Dendritic cell treated with granulocyte-macrophage colony-stimulating factor and Interleukin-4, amounts not matched to agents 40 ng/mL and 50 ng/mL, for 4 days (primary cell): ENCODE measurements at regions not wholly inside any gene's neighbourhood (a gene's known extent, or its start where the extent isn't known, plus 50 kb on each side); places are given as distances from the start of the nearest gene placed in this dataset.

ENCODE experiments used
- H3K27ac Mint-ChIP-seq: one replicate; pipeline ENCODE4 v1.8.0; 2022; ENCODE audit warnings: mild to moderate bottlenecking, mixed read lengths
- H3K27me3 Mint-ChIP-seq: one replicate; pipeline ENCODE4 v1.8.0; 2022; ENCODE audit warnings: mild to moderate bottlenecking, mixed read lengths
- H3K36me3 Mint-ChIP-seq: one replicate; pipeline ENCODE4 v1.8.0; 2022; ENCODE audit warnings: low read depth, mixed read lengths
- H3K4me1 Mint-ChIP-seq: one replicate; pipeline ENCODE4 v1.8.0; 2022; ENCODE audit warnings: low read depth, mixed read lengths
- H3K4me3 Mint-ChIP-seq: one replicate; pipeline ENCODE4 v1.8.0; 2022; ENCODE audit warnings: mild to moderate bottlenecking, moderate library complexity, mixed read lengths
- H3K9me3 Mint-ChIP-seq: one replicate; pipeline ENCODE4 v1.8.0; 2022; ENCODE audit warnings: mixed read lengths
- intact Hi-C: fragments of 100-400 bp; cut with micrococcal nuclease; formaldehyde crosslinking; loops from one replicate; pipeline ENCODE4 v1.15.0; 2022

GRCh38 chr7:114755856-114756255, 166.0 kb upstream of the MDFIC start:
- no peak overlapping the region for H3K4me3 Mint-ChIP-seq
- H3K27me3 Mint-ChIP-seq = no peaks in the 10 kb centered on the region
- H3K36me3 Mint-ChIP-seq = no peaks in the 10 kb centered on the region
- intact Hi-C loops = loop anchor here (1.0 kb wide), 1 partner anchor 83 kb away; no protein-coding TSS in a partner anchor
- no peaks in the 10 kb centered on the region for H3K4me1 Mint-ChIP-seq
- no peak overlapping the region for H3K27ac Mint-ChIP-seq
- H3K9me3 Mint-ChIP-seq = peaks cover 8% of the 10 kb centered on the region

- Mint-ChIP-seq H3K9me3 (peaks cover 8% of the 10 kb centered on the region), H3K4me3 (no peak overlapping the region), H3K27ac (no peak overlapping the region), H3K27me3 (no peaks in the 10 kb centered on the region), H3K4me1 (no peaks in the 10 kb centered on the region), H3K36me3 (no peaks in the 10 kb centered on the region)
- intact Hi-C loops = no loop called here
These were observed 163.2 kb upstream of the MDFIC start for GRCh38 chr7:114758661-114759227.

- Mint-ChIP-seq H3K9me3 (peaks cover 8% of the 10 kb centered on the region), H3K36me3 (no peaks in the 10 kb centered on the region), H3K4me3 (no peak overlapping the region), H3K4me1 (no peaks in the 10 kb centered on the region), H3K27ac (no peak overlapping the region), H3K27me3 (no peaks in the 10 kb centered on the region)
- intact Hi-C loops = no loop called here
These were observed 162.4 kb upstream of the MDFIC start for GRCh38 chr7:114759347-114760062.

GRCh38 chr7:114760477-114760876, 161.4 kb upstream of the MDFIC start:
- intact Hi-C loops = no loop called here
- H3K36me3 Mint-ChIP-seq = no peaks in the 10 kb centered on the region
- no peak overlapping the region for H3K4me3 Mint-ChIP-seq
- H3K27me3 Mint-ChIP-seq = no peaks in the 10 kb centered on the region
- H3K4me1 Mint-ChIP-seq = no peaks in the 10 kb centered on the region
- H3K27ac Mint-ChIP-seq = no peak overlapping the region
- peaks cover 8% of the 10 kb centered on the region for H3K9me3 Mint-ChIP-seq

- Mint-ChIP-seq H3K4me3 (no peak overlapping the region), H3K9me3 (peaks cover 8% of the 10 kb centered on the region), H3K27me3 (no peaks in the 10 kb centered on the region), H3K4me1 (no peaks in the 10 kb centered on the region), H3K36me3 (no peaks in the 10 kb centered on the region), H3K27ac (no peak overlapping the region)
- intact Hi-C loops = no loop called here
These were observed 159.9 kb upstream of the MDFIC start for GRCh38 chr7:114761973-114762372.

GRCh38 chr7:114765331-114766040, 156.4 kb upstream of the MDFIC start:
- Mint-ChIP-seq H3K4me3 (no peak overlapping the region), H3K9me3 (no peaks in the 10 kb centered on the region), H3K36me3 (no peaks in the 10 kb centered on the region), H3K27me3 (no peaks in the 10 kb centered on the region), H3K27ac (no peak overlapping the region), H3K4me1 (no peaks in the 10 kb centered on the region)
- intact Hi-C loops = no loop called here

GRCh38 chr7:114766041-114766356, 155.9 kb upstream of the MDFIC start:
- H3K27ac Mint-ChIP-seq = no peak overlapping the region
- H3K4me1 Mint-ChIP-seq = no peaks in the 10 kb centered on the region
- H3K36me3 Mint-ChIP-seq = no peaks in the 10 kb centered on the region
- intact Hi-C loops = no loop called here
- no peak overlapping the region for H3K4me3 Mint-ChIP-seq
- no peaks in the 10 kb centered on the region for H3K27me3 Mint-ChIP-seq
- no peaks in the 10 kb centered on the region for H3K9me3 Mint-ChIP-seq

- intact Hi-C loops = no loop called here
- Mint-ChIP-seq H3K4me1 (no peaks in the 10 kb centered on the region), H3K9me3 (no peaks in the 10 kb centered on the region), H3K36me3 (no peaks in the 10 kb centered on the region), H3K27ac (no peak overlapping the region), H3K4me3 (no peak overlapping the region), H3K27me3 (no peaks in the 10 kb centered on the region)
These were observed 144.6 kb upstream of the MDFIC start for GRCh38 chr7:114777288-114777687.

GRCh38 chr7:114783508-114783907, 138.4 kb upstream of the MDFIC start:
- H3K27me3 Mint-ChIP-seq = no peaks in the 10 kb centered on the region
- no peaks in the 10 kb centered on the region for H3K36me3 Mint-ChIP-seq
- no peaks in the 10 kb centered on the region for H3K9me3 Mint-ChIP-seq
- H3K4me3 Mint-ChIP-seq = no peak overlapping the region
- no peaks in the 10 kb centered on the region for H3K4me1 Mint-ChIP-seq
- no peak overlapping the region for H3K27ac Mint-ChIP-seq
- intact Hi-C loops = no loop called here

GRCh38 chr7:114784177-114784576, 137.7 kb upstream of the MDFIC start:
- no peaks in the 10 kb centered on the region for H3K4me1 Mint-ChIP-seq
- no peaks in the 10 kb centered on the region for H3K36me3 Mint-ChIP-seq
- no peak overlapping the region for H3K4me3 Mint-ChIP-seq
- no peak overlapping the region for H3K27ac Mint-ChIP-seq
- no peaks in the 10 kb centered on the region for H3K9me3 Mint-ChIP-seq
- intact Hi-C loops = no loop called here
- H3K27me3 Mint-ChIP-seq = no peaks in the 10 kb centered on the region

- Mint-ChIP-seq H3K4me3 (no peak overlapping the region), H3K36me3 (no peaks in the 10 kb centered on the region), H3K27me3 (no peaks in the 10 kb centered on the region), H3K27ac (no peak overlapping the region), H3K4me1 (no peaks in the 10 kb centered on the region), H3K9me3 (no peaks in the 10 kb centered on the region)
- intact Hi-C loops = no loop called here
These were observed 137.1 kb upstream of the MDFIC start for GRCh38 chr7:114784746-114785145.

GRCh38 chr7:114785496-114785895, 136.4 kb upstream of the MDFIC start:
- Mint-ChIP-seq H3K27me3 (no peaks in the 10 kb centered on the region), H3K36me3 (no peaks in the 10 kb centered on the region), H3K27ac (no peak overlapping the region), H3K4me1 (no peaks in the 10 kb centered on the region), H3K4me3 (no peak overlapping the region), H3K9me3 (no peaks in the 10 kb centered on the region)
- intact Hi-C loops = no loop called here

GRCh38 chr7:114786455-114786854, 135.4 kb upstream of the MDFIC start:
- intact Hi-C loops = no loop called here
- Mint-ChIP-seq H3K36me3 (no peaks in the 10 kb centered on the region), H3K9me3 (no peaks in the 10 kb centered on the region), H3K4me3 (no peak overlapping the region), H3K27me3 (no peaks in the 10 kb centered on the region), H3K27ac (no peak overlapping the region), H3K4me1 (no peaks in the 10 kb centered on the region)

GRCh38 chr7:114787556-114787955, 134.3 kb upstream of the MDFIC start:
- no peak overlapping the region for H3K27ac Mint-ChIP-seq
- H3K4me3 Mint-ChIP-seq = no peak overlapping the region
- intact Hi-C loops = no loop called here

More at GRCh38 chr7:114787556-114787955, 134.3 kb upstream of the MDFIC start:
- Mint-ChIP-seq H3K36me3 (no peaks in the 10 kb centered on the region), H3K9me3 (no peaks in the 10 kb centered on the region), H3K27me3 (no peaks in the 10 kb centered on the region), H3K4me1 (no peaks in the 10 kb centered on the region)
